ENCODE measurements at regions not wholly inside any gene's neighbourhood (a gene's known extent, or its start where the extent isn't known, plus 50 kb on each side); places are given as distances from the start of the nearest gene placed in this dataset.

DNA sequence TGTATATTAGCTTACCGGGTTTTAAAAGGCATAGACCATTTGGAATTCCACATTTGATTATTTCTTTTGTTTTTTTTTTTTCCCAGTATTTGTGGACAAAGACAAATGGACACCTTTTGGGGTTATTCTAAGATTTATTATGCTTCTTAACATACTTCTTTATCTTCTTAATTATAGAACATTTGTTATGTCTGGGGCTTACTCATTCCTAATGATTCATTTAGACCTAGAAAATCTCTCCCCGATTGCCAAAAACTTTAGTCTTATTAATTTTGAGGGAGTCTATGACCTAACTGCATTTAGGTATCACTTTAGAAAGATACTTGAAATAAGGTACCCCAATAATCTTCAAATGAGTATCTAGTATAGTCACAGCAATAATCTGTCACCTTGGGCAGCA is 170.7 kb upstream of the PREP start:
- Mint-ChIP-seq H3K4me1 (ENCODE audit: unreplicated experiment) (no peaks in the 10 kb centered on the region), H3K4me3 (ENCODE audit: unreplicated experiment) (no peak overlapping the region), H3K36me3 (ENCODE audit: low read depth, unreplicated experiment) (no peaks in the 10 kb centered on the region), H3K27ac (ENCODE audit: unreplicated experiment) (no peak overlapping the region), H3K9me3 (ENCODE audit: unreplicated experiment) (no peaks in the 10 kb centered on the region), H3K27me3 (ENCODE audit: unreplicated experiment) (no peaks in the 10 kb centered on the region)
- no peak for DNase-seq (ENCODE audit: low spot score)
- TF ChIP-seq, protein P1, sequence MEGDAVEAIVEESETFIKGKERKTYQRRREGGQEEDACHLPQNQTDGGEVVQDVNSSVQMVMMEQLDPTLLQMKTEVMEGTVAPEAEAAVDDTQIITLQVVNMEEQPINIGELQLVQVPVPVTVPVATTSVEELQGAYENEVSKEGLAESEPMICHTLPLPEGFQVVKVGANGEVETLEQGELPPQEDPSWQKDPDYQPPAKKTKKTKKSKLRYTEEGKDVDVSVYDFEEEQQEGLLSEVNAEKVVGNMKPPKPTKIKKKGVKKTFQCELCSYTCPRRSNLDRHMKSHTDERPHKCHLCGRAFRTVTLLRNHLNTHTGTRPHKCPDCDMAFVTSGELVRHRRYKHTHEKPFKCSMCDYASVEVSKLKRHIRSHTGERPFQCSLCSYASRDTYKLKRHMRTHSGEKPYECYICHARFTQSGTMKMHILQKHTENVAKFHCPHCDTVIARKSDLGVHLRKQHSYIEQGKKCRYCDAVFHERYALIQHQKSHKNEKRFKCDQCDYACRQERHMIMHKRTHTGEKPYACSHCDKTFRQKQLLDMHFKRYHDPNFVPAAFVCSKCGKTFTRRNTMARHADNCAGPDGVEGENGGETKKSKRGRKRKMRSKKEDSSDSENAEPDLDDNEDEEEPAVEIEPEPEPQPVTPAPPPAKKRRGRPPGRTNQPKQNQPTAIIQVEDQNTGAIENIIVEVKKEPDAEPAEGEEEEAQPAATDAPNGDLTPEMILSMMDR (IDR thresholded peaks at IDR 0.05; ENCODE audit: unreplicated experiment) = no peak

- TF ChIP-seq, protein P1 (IDR thresholded peaks at IDR 0.05; ENCODE audit: unreplicated experiment) = no peak
- no peaks in the 10 kb centered on the region for H3K4me1 Mint-ChIP-seq (ENCODE audit: unreplicated experiment)
- no peak overlapping the region for H3K27ac Mint-ChIP-seq (ENCODE audit: unreplicated experiment)
- H3K36me3 Mint-ChIP-seq (ENCODE audit: low read depth, unreplicated experiment) = no peaks in the 10 kb centered on the region
- H3K4me3 Mint-ChIP-seq (ENCODE audit: unreplicated experiment) = no peak overlapping the region
- DNase-seq (ENCODE audit: low spot score) = no peak
- H3K27me3 Mint-ChIP-seq (ENCODE audit: unreplicated experiment) = no peaks in the 10 kb centered on the region
- no peaks in the 10 kb centered on the region for H3K9me3 Mint-ChIP-seq (ENCODE audit: unreplicated experiment)
These were observed 170.3 kb upstream of the PREP start for GRCh38 chr6:105573138-105573537.

GRCh38 chr6:105570416-105570815 is 167.5 kb upstream of the PREP start:
- H3K27me3 Mint-ChIP-seq (ENCODE audit: unreplicated experiment) = no peaks in the 10 kb centered on the region
- H3K36me3 Mint-ChIP-seq (ENCODE audit: low read depth, unreplicated experiment) = no peaks in the 10 kb centered on the region
- H3K4me3 Mint-ChIP-seq (ENCODE audit: unreplicated experiment) = no peak overlapping the region
- TF ChIP-seq, protein P1 (IDR thresholded peaks at IDR 0.05; ENCODE audit: unreplicated experiment) = no peak
- H3K9me3 Mint-ChIP-seq (ENCODE audit: unreplicated experiment) = no peaks in the 10 kb centered on the region
- H3K27ac Mint-ChIP-seq (ENCODE audit: unreplicated experiment) = no peak overlapping the region
- no peak for DNase-seq (ENCODE audit: low spot score)
- no peaks in the 10 kb centered on the region for H3K4me1 Mint-ChIP-seq (ENCODE audit: unreplicated experiment)

- H3K4me3 Mint-ChIP-seq (ENCODE audit: unreplicated experiment) = no peak overlapping the region
- no peak for DNase-seq (ENCODE audit: low spot score)
- H3K36me3 Mint-ChIP-seq (ENCODE audit: low read depth, unreplicated experiment) = no peaks in the 10 kb centered on the region
- H3K4me1 Mint-ChIP-seq (ENCODE audit: unreplicated experiment) = no peaks in the 10 kb centered on the region
- H3K9me3 Mint-ChIP-seq (ENCODE audit: unreplicated experiment) = no peaks in the 10 kb centered on the region
- no peaks in the 10 kb centered on the region for H3K27me3 Mint-ChIP-seq (ENCODE audit: unreplicated experiment)
- TF ChIP-seq, protein P1 (IDR thresholded peaks at IDR 0.05; ENCODE audit: unreplicated experiment) = no peak
- H3K27ac Mint-ChIP-seq (ENCODE audit: unreplicated experiment) = no peak overlapping the region
These were observed 166.8 kb upstream of the PREP start for GRCh38 chr6:105569706-105570105.

GRCh38 chr6:105568751-105569150 is 165.9 kb upstream of the PREP start:
- Mint-ChIP-seq H3K9me3 (ENCODE audit: unreplicated experiment) (no peaks in the 10 kb centered on the region), H3K36me3 (ENCODE audit: low read depth, unreplicated experiment) (no peaks in the 10 kb centered on the region), H3K27ac (ENCODE audit: unreplicated experiment) (no peak overlapping the region), H3K4me3 (ENCODE audit: unreplicated experiment) (no peak overlapping the region), H3K27me3 (ENCODE audit: unreplicated experiment) (no peaks in the 10 kb centered on the region), H3K4me1 (ENCODE audit: unreplicated experiment) (no peaks in the 10 kb centered on the region)
- TF ChIP-seq, protein P1 (IDR thresholded peaks at IDR 0.05; ENCODE audit: unreplicated experiment) = no peak
- DNase-seq (ENCODE audit: low spot score) = no peak
